OCI-LY3 (cell line): ENCODE measurements at regions not wholly inside any gene's neighbourhood (a gene's known extent, or its start where the extent isn't known, plus 50 kb on each side); places are given as distances from the start of the nearest gene placed in this dataset.
"Not testable (repeated sequence)": the region's sequence is repeated elsewhere in the genome, so short reads cannot be mapped to it uniquely, and the experiment has no call there.

ENCODE experiments used
- H2AFZ ChIP-seq: fragments of 200-600, 300-600 bp; shearing (Covaris generic); 2 replicates; pipeline ENCODE4 v1.6.0; 2014; ENCODE audit warnings: antibody characterized with exemption, low read depth, low read length
- H3K27ac ChIP-seq: fragments of 200-600, 300-600 bp; sonication (generic); 2 replicates; pipeline ENCODE4 v1.5.1; 2014; ENCODE audit warnings: mild to moderate bottlenecking, low read length, moderate library complexity, mixed read lengths
- H3K27me3 ChIP-seq: fragments of 200-600, 300-600 bp; sonication (generic); 2 replicates; pipeline ENCODE4 v1.6.1; 2014; ENCODE audit warnings: low read depth, low read length, mixed read lengths
- H3K36me3 ChIP-seq: fragments of 200-600, 300-600 bp; sonication (generic); replicated peaks from 2 replicates; pipeline ENCODE3; 2014; ENCODE audit warnings: low read depth, low read length, mixed read lengths
- H3K4me1 ChIP-seq: fragments of 300-600, 200-600 bp; sonication (generic); 2 replicates; pipeline ENCODE4 v1.6.1; 2014; ENCODE audit warnings: low read length, mixed read lengths
- H3K4me2 ChIP-seq: fragments of 200-600, 300-600 bp; sonication (generic); 2 replicates; pipeline ENCODE4 v1.6.1; 2014; ENCODE audit warnings: low read length, mixed read lengths
- H3K4me3 ChIP-seq: fragments of 300-600, 200-600 bp; sonication (generic); 2 replicates; pipeline ENCODE4 v1.5.1; 2014; ENCODE audit warnings: antibody characterized with exemption, mild to moderate bottlenecking, low read length, moderate library complexity
- H3K79me2 ChIP-seq: fragments of 300-600, 200-600 bp; shearing (Covaris generic); 2 replicates; pipeline ENCODE4 v1.6.1; 2014; ENCODE audit warnings: mild to moderate bottlenecking, low read length, mixed read lengths
- H3K9ac ChIP-seq: fragments of 300-600, 200-600 bp; shearing (Covaris generic); 2 replicates; pipeline ENCODE4 v1.6.0; 2014; ENCODE audit warnings: mild to moderate bottlenecking, low read length, moderate library complexity
- H3K9me3 ChIP-seq: fragments of 200-600, 300-600 bp; shearing (Covaris generic); 2 replicates; pipeline ENCODE4 v1.6.1; 2014; ENCODE audit warnings: low read length, mixed read lengths; ENCODE audit not compliant: insufficient read depth
- H4K20me1 ChIP-seq: fragments of 200-600, 300-600 bp; sonication (generic); 2 replicates; pipeline ENCODE4 v1.6.1; 2016; ENCODE audit warnings: low read length, mixed read lengths; ENCODE audit not compliant: insufficient read depth
- CTCF ChIP-seq: fragments of 200-600, 300-600 bp; sonication (generic); IDR thresholded peaks from 2 replicates; pipeline ENCODE4 v1.5.1; 2014; ENCODE audit warnings: antibody characterized with exemption, low read length, low read depth
- EZH2phosphoT487 ChIP-seq: fragments of 200-600 bp; shearing (Covaris generic); IDR thresholded peaks from 2 replicates; pipeline ENCODE4 v1.6.1; 2018; ENCODE audit warnings: antibody characterized with exemption, mixed run types, low read depth

DNA sequence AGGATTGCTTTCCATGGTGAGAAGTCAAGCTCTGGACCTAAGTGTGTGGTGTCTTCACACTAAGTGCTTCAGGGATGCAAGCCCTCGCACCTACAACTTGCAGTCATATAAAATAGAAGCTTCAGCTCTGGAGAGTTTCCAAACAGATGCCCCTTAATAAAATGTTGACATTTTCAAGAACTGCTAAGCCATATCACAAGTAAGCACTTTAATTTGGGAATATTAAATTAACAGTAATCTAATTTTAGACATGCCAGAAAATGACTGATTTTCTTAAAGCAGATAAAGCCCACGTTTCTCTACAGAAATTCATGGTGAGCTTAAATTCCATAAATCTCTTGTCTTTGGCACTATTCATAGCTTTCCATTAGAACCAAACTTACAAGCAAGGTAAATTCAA lies 600.1 kb upstream of the FLRT2 start:
- H3K9me3 ChIP-seq = no peaks in the 10 kb centered on the region
- H3K79me2 ChIP-seq = no peaks in the 10 kb centered on the region

DNA sequence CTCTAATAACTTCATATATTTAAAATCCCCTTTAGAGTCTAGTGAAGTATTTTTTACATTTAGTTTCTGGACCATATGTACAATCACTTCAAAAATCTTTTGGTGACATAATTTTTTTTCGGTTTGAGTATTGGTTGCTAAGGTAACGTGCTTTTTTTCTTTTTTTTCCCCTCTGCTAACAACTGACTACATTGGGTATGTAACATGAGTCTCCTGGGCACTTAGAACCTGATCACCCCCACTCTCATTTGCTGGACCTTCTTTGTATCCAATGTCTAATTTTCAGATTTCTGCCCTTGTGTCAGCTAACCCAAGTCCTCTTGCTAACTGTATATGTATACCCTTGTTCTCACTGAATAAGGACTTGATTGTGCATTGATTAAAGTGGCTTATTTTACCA lies 592.9 kb upstream of the FLRT2 start:
- Histone ChIP-seq H3K79me2 (no peaks in the 10 kb centered on the region), H3K4me2 (no peak overlapping the region), H3K4me3 (no peak overlapping the region), H3K4me1 (peaks cover 14% of the 10 kb centered on the region), H3K36me3 (no peaks in the 10 kb centered on the region), H2AFZ (no peak overlapping the region), H3K27ac (no peak overlapping the region), H3K27me3 (no peaks in the 10 kb centered on the region), H4K20me1 (no peaks in the 10 kb centered on the region), H3K9ac (no peak overlapping the region), H3K9me3 (no peaks in the 10 kb centered on the region)
- TF ChIP-seq CTCF (no peak), EZH2phosphoT487 (no peak)

More for the DNA sequence above, 600.1 kb upstream of the FLRT2 start:
- H3K9ac ChIP-seq = no peak overlapping the region
- no peaks in the 10 kb centered on the region for H3K27me3 ChIP-seq
- no peaks in the 10 kb centered on the region for H3K4me1 ChIP-seq
- no peak overlapping the region for H3K27ac ChIP-seq
- H3K36me3 ChIP-seq = no peaks in the 10 kb centered on the region
- H2AFZ ChIP-seq = no peak overlapping the region
- H3K4me2 ChIP-seq = no peak overlapping the region
- H3K4me3 ChIP-seq = no peak overlapping the region
- no peaks in the 10 kb centered on the region for H4K20me1 ChIP-seq
- TF ChIP-seq EZH2phosphoT487 (no peak), CTCF (no peak)

- Histone ChIP-seq H3K4me3 (no peak overlapping the region), H3K27ac (no peak overlapping the region), H3K9me3 (no peaks in the 10 kb centered on the region), H3K79me2 (no peaks in the 10 kb centered on the region), H3K9ac (no peak overlapping the region), H2AFZ (no peak overlapping the region), H3K36me3 (no peaks in the 10 kb centered on the region), H4K20me1 (no peaks in the 10 kb centered on the region), H3K27me3 (no peaks in the 10 kb centered on the region), H3K4me1 (peaks cover 14% of the 10 kb centered on the region), H3K4me2 (no peak overlapping the region)
- TF ChIP-seq CTCF (no peak), EZH2phosphoT487 (no peak)
Measured at GRCh38 chr14:84937449-84937848, 592.5 kb upstream of the FLRT2 start.

DNA sequence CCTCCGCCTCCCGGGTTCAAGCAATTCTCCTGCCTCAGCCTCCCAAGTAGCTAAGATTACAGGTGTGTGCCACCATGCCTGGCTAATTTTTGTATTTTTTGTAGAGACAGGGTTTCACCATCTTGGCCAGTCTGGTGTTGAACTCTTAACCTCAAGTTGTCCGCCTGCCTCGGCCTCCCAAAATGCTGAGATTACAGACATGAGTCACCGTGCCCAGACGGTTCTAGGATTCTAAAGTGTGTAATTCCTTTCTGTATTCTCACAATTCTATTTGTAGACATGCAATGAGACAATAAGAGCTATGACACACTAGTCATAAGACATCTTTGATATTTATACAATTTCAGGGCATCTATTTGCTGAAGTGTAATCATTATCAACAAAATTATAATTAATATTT lies 585.0 kb upstream of the FLRT2 start:
- H3K27ac ChIP-seq, H3K36me3 ChIP-seq, H2AFZ ChIP-seq, H3K4me2 ChIP-seq, H3K79me2 ChIP-seq, H4K20me1 ChIP-seq, H3K4me1 ChIP-seq, H3K9ac ChIP-seq, H3K4me3 ChIP-seq, H3K27me3 ChIP-seq, H3K9me3 ChIP-seq: not testable (repeated sequence)

DNA sequence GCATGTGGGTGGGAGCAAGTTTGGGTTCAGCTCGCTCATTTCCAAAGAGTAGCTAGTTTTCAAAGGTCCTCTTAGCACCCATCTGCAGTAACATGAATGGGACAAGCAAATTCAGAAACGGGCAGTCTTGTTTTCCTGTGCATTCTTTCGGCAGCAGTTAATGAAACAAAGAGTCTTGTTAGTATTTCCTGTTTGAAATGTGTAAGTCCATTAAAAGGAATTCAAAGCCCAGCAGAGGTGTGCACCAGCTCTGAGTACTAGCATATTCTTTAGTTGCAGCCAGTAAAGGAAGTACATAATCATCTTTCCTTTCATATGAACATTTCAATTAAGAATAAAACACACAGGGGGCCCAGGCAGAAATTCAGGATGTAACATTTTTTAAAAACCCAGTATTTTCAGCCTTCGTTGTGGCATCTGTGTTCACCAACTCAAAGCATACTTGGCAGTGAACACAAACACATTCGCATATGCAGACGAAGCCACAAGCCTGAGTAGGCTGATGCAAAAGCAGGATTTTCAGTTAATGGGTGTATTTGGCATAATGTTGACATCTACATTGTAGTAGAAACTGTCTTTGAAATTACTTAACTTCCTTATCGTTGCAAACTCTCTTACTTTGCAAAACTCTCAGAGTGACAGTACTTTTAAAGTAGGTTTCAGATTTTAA lies 570.0 kb upstream of the FLRT2 start:
- Histone ChIP-seq H3K4me1 (no peaks in the 10 kb centered on the region), H3K4me2 (no peak overlapping the region), H3K36me3 (no peaks in the 10 kb centered on the region), H3K79me2 (no peaks in the 10 kb centered on the region), H4K20me1 (no peaks in the 10 kb centered on the region), H2AFZ (no peak overlapping the region), H3K27me3 (no peaks in the 10 kb centered on the region), H3K27ac (no peak overlapping the region), H3K9me3 (no peaks in the 10 kb centered on the region), H3K4me3 (no peak overlapping the region), H3K9ac (no peak overlapping the region)
- TF ChIP-seq CTCF (no peak), EZH2phosphoT487 (no peak)
